Type B pancreatic cell (in vitro differentiated cells): ENCODE measurements at regions not wholly inside any gene's neighbourhood (a gene's known extent, or its start where the extent isn't known, plus 50 kb on each side); places are given as distances from the start of the nearest gene placed in this dataset.

Experiments used
- DNase-seq: peaks from one replicate; pipeline ENCODE4 v3.0.0; 2021; ENCODE audit warnings: mixed read lengths; ENCODE audit not compliant: unreplicated experiment; ENCODE audit errors: extremely low spot score
- H3K27ac Mint-ChIP-seq: 2 replicates; pipeline ENCODE4 v1.8.0; 2021; ENCODE audit warnings: mild to moderate bottlenecking, mixed read lengths
- H3K27me3 Mint-ChIP-seq: 2 replicates; pipeline ENCODE4 v1.8.0; 2021; ENCODE audit warnings: mixed read lengths
- H3K36me3 Mint-ChIP-seq: 2 replicates; pipeline ENCODE4 v1.8.0; 2021; ENCODE audit warnings: mixed read lengths
- H3K4me1 Mint-ChIP-seq: one replicate; pipeline ENCODE4 v1.8.0; 2021; ENCODE audit warnings: mixed read lengths; ENCODE audit not compliant: unreplicated experiment
- H3K4me3 Mint-ChIP-seq: 2 replicates; pipeline ENCODE4 v1.8.0; 2021; ENCODE audit warnings: mild to moderate bottlenecking, mixed read lengths
- H3K9me3 Mint-ChIP-seq: 2 replicates; pipeline ENCODE4 v1.8.0; 2021; ENCODE audit warnings: mixed read lengths
- TF ChIP-seq, protein P1 (sequence below): fragments of 200-600 bp; sonication (generic); conservative IDR thresholded peaks from 2 replicates; pipeline ENCODE4 v1.5.0; 2021; ENCODE audit warnings: antibody characterized with exemption, mild to moderate bottlenecking

DNA sequence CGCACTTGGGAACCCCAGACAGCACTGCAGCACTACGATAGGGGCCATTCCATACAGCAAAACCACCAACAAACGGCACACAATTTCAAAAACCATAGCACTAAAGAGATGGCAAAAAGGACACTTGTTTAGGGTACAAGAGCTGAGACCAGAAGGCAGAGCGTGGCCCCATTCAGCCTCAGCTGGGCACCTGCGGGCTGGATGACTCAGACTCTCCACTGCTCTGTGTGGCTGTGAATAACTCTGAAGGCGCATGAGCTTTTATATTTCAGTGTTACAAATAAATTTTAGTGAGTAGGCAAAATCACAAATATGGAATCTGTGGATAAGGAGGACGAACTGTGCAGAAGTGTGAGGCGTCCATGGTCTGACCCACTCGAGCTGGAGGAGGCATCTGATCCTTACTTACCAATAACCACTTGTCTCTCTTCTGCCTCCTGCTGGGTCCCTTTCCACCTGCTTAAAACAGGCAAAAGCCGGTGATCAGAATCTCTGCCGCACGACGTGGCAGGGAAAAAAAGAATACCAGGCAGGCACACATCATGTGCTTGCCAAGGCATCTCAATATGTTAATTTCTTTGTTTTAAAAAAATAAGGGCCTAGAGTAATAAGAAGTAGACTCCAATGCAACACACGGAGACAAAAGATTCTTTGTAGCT, 325.7 kb downstream of the SHANK2 start:
- TF ChIP-seq, protein P1, sequence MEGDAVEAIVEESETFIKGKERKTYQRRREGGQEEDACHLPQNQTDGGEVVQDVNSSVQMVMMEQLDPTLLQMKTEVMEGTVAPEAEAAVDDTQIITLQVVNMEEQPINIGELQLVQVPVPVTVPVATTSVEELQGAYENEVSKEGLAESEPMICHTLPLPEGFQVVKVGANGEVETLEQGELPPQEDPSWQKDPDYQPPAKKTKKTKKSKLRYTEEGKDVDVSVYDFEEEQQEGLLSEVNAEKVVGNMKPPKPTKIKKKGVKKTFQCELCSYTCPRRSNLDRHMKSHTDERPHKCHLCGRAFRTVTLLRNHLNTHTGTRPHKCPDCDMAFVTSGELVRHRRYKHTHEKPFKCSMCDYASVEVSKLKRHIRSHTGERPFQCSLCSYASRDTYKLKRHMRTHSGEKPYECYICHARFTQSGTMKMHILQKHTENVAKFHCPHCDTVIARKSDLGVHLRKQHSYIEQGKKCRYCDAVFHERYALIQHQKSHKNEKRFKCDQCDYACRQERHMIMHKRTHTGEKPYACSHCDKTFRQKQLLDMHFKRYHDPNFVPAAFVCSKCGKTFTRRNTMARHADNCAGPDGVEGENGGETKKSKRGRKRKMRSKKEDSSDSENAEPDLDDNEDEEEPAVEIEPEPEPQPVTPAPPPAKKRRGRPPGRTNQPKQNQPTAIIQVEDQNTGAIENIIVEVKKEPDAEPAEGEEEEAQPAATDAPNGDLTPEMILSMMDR = no peak
- H3K4me3 Mint-ChIP-seq = no peak overlapping the region
- peaks cover 5% of the 10 kb centered on the region for H3K9me3 Mint-ChIP-seq
- peaks cover 10% of the 10 kb centered on the region for H3K36me3 Mint-ChIP-seq
- H3K27me3 Mint-ChIP-seq = no peaks in the 10 kb centered on the region
- no peak for DNase-seq
- H3K27ac Mint-ChIP-seq = no peak overlapping the region
- no peaks in the 10 kb centered on the region for H3K4me1 Mint-ChIP-seq

DNA sequence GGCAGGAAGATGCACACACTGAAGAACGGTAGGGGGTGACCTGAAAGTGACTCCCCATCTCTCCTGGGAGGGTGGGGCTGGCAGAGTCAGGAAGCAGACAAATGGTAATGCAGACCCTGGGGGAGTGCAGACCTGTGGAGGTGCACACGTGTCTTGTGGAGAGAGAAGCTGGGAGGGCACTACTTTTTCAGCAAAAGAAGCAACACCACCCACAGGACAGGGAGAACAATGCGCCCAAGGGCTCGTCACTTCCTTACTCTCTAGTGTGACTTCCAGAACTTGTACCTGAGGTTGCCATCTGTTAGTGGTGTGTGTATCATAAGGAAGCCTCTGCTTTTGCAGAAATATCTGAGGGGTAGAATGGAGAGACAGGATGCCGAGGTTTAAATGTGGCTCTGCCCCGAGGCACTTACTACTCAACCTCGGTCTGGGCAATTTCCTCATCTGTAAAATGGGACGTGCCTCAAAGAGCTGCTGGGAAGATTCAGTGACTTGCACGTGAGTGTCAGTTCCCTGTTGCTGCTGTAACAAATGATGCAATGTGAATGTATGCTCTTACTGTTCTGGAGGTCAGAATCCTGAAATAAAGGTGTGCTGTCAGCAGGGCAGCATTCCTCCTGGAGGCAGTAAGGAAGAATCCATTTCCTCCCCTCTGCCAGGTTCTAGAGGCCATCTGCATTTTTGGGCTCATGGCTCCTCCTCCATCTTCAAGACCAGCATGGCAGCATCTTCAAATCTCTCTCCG, 323.4 kb downstream of the SHANK2 start:
- TF ChIP-seq, protein P1 = no peak
- H3K27me3 Mint-ChIP-seq = no peaks in the 10 kb centered on the region
- H3K9me3 Mint-ChIP-seq = peaks cover 5% of the 10 kb centered on the region
- no peaks in the 10 kb centered on the region for H3K4me1 Mint-ChIP-seq
- H3K36me3 Mint-ChIP-seq = peaks cover 3% of the 10 kb centered on the region
- no peak overlapping the region for H3K4me3 Mint-ChIP-seq
- no peak for DNase-seq
- no peak overlapping the region for H3K27ac Mint-ChIP-seq

DNA sequence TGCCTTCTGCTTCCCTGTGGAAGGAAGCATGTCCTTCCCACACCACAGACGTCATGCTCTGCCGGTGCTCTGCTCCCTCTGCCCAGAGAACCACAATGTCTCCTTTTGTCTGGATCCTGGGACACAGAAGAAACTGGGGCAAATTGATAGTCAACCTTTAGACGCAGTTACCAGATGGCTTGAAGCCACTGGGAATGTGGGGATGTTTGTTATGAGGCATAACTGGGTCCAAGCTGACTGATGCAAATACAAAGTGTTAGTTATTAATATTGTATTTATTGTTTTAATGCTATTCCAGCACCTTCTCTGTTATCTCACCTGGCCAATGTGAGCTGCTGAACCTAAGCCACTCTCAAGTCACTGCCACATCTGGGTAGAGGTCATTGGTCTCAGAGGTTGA, 322.2 kb downstream of the SHANK2 start:
- Mint-ChIP-seq H3K36me3 (peaks cover 3% of the 10 kb centered on the region), H3K27me3 (no peaks in the 10 kb centered on the region), H3K27ac (no peak overlapping the region), H3K4me1 (no peaks in the 10 kb centered on the region), H3K4me3 (no peak overlapping the region), H3K9me3 (peaks cover 3% of the 10 kb centered on the region)
- DNase-seq = no peak
- TF ChIP-seq, protein P1 = no peak

DNA sequence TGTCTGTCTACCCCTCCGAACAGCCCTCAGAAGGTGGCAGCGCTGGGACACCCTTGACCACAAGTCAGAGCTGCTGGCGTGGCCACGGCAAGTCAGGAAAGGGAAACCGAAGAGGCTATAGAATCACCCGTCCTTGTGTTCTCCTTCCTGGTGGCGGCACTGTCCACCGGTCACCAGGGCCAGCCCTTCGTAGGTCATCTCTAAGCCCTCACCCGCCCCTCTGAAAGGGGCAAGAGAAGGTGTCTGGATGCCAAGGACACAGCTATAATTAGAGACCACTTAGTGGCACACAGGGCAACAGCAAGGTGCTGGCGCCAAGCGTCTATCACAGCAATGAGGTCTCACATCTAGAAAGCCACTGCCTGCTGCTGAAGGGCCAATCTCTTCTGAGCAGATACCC, 320.9 kb downstream of the SHANK2 start:
- Mint-ChIP-seq H3K4me1 (peaks cover 3% of the 10 kb centered on the region), H3K4me3 (no peak overlapping the region), H3K27me3 (no peaks in the 10 kb centered on the region), H3K36me3 (peaks cover 3% of the 10 kb centered on the region), H3K27ac (no peak overlapping the region), H3K9me3 (no peaks in the 10 kb centered on the region)
- TF ChIP-seq, protein P1 = no peak
- DNase-seq = no peak

DNA sequence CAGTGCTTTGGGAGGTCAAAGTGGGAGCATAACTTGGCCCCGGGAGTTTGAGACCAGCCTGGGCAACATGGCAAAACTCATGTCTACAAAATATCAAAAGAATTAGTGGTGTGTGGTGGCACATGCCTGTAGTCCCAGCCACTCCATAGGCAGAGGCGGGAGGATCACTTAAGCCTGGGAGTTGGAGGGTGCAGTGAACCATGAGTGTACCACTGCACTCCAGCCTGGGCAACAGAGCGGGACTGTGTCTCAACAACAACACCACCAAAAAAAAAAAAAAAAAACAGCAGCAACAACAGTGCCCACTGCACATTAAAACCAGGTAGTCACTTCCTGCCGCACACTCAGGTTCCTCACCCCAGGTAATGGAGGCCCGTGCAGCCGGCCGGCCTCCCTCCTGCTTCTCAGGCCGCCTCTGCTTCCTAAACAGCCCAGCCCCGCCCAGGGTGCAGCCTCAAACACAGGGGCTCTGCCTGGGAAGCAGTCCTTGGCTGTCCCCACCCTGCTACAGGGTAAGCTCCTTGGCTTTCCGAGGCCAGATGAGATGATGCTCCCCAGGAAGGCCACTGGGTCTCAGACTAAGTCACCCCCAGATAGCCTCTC, 318.3 kb downstream of the SHANK2 start:
- Mint-ChIP-seq H3K27ac (no peak overlapping the region), H3K27me3 (no peaks in the 10 kb centered on the region), H3K9me3 (peaks cover 5% of the 10 kb centered on the region), H3K4me1 (peaks cover 7% of the 10 kb centered on the region), H3K36me3 (peaks cover 6% of the 10 kb centered on the region), H3K4me3 (no peak overlapping the region)
- TF ChIP-seq, protein P1 = no peak
- DNase-seq = no peak
